Middle frontal gyrus (tissue), 1 donor: ENCODE measurements at regions not wholly inside any gene's neighbourhood (a gene's known extent, or its start where the extent isn't known, plus 50 kb on each side); places are given as distances from the start of the nearest gene placed in this dataset.

Experiments used
- DNase-seq: peaks from one replicate; pipeline ENCODE4 v3.0.0-alpha.2; 2015; ENCODE audit warnings: low spot score; ENCODE audit errors: extremely low spot score

DNA sequence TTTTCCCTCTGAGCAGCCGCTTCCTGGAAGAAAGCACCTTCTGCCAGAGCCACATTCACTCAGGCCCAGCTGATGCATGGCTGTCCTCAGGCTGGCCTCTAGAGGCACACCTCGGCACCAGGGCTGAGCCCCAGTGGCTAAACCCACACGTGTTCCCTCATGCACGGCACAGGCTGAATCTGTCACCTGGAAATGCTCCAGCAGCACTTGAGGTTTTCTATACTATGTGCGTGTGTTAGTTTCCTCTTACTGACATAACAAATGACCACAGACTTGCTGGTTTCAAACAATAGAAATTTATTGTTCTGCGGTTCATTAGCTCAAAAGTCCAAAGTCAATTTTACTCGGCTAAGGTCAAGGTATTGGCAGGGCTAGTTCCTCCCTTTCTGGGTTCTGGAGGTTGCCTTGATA lies 141.4 kb downstream of the LRRC70 start:
- DNase-seq, result no peak

DNA sequence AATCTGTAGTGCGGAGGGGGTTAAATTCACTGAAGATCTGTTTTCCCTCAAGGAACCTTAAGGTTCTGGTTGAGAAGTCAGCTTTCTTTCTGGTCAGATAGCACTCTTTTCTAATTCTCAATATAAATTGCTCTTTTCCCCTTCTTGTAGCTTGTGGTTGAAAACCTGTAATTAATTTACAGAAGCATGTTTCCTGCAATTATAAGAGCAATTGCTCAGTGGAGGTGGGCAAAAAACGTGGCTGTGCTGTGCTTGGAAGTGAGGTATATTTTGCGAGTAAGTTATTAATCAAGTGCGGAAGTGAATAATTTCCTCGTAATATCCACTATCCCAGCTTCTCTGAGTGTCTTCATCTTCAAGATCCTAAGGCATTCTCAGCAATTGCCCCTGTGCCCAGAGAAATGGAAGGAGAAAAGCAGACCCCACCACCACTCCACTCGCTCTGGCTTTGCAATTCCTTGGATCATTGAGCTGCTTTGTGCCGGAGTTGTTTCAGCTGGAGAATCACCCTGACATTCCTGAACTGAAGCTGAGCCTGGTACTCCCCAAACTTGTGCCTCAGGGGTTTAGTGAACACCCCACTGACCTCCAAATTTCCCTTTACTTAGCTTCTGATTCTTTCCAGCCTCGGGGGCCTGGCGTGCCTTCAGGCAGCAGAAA lies 140.6 kb downstream of the LRRC70 start:
- no peak for DNase-seq

DNA sequence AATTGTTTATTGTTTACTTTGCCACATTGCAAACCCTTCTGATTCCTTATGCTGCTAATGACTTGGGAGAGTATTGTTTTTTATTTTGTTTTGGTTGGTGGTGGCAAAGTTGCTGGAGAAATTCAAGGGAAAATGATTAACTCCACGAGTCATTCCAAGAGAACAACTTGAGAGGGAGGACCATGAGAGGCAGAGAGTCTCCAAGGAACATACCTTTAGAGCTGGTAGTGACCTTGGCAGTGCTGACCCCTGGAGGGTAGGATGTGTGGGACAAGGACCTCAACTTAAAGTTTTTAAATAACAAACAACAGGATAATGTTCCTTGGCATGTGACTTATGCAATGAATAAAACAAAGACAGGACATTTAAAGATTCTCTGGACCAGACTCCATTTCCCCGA lies 139.7 kb downstream of the LRRC70 start:
- no peak for DNase-seq

DNA sequence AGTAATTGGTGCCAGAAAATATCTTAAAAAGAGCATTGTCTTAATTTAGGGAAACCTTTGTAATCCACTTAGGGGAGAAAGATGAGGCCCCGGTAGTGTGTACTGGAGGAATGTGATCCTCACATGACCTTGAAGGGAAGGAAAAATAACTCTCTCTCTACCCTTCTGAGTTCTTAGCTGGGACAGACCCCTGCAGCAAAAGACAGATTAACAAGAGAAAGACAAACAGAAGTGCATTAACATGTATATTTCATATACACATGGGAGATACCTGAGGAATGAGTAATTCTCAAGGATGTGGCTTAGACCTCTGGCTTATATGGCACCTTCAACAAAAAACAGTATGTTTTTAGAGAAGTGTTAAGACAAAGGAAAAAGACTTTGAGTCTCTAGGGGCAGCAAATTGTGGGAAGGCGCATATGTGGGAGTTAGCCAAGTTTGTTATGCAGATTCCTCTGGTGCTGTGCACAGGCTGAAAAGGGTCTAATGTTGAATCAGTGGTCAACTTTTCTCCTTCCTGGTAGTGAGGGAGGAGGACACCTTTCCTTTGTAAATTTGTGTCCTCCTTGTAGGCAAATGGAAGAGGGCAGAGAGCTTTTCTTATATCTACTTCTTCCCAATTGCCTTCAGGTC lies 138.8 kb downstream of the LRRC70 start:
- DNase-seq, result no peak

DNA sequence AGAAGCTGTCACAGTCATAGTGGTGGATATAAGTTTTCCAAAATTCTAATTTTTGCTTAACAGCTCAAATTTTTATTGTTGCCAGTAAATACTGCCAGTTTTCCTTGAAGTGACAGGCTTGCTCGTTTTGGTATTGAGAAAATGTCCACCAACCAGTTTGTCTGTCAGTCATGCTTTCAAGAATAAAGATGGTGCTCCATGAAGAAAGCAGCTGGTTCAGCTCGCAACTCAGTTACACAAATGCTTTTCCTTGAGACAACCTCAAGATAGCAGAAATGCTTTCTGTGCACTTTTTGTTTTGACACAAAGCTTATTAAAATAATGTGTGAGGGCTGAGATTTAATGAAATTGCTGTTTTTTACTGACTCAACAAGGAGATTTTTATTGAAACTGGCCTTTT lies 135.7 kb downstream of the LRRC70 start:
- no peak for DNase-seq

DNA sequence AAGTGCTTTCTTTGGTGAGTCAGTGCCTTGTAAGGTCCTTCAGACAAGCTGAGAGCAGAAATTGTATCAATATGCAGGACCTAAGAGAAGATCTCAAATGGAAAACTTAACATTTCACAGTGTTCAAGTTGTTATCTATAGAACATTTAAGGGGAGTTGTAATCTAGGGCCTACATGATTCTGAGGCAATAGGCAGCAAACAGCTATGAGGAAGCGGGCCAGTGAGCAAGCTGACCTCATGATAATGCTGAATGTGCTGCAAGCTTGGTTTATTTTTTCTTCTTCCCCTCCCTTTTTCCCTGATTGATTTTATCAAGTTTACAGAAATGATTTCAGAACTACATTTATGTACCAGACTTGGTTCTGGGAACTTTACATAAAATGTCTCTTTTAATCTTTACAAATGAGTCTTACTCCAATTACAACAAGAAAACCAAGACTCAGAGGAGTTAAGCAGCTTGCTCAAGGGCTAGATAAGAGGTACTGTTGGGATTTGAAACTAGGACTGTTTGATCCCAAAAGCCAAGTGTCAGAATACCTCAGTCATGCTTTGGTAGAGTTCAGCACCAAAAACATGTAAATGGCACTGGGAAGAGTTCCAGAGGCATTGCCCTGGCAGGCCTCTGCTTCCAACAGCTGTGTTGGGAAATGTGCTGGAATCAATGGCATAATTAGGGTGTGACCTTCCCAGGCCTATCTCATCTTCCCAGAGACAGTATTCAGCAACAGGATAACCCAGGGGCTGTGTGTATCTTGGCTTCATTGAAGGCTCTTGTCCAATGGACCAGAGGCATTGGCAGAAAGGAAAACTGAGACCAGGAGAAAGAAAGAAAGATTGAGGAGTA lies 130.1 kb downstream of the LRRC70 start:
- DNase-seq, result no peak

DNA sequence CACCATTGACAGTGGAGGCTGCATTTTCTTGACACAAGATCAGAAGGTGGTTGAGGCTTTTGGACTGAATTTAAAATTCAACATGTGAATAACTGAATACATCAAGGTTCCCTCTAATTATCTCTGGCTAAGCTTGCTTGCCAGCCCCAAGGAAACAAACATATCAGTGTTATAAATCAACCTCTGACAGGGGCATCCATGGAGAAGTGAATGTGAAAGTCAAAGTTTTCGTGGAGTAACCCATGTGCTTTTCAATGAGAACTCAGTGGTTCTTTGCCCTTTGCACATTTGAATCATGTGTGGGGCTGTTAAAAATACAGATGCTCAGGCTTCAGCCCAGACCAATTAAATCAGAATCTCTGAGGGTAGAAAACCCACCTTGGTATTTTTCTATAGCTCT lies 128.9 kb downstream of the LRRC70 start:
- DNase-seq, result no peak

DNA sequence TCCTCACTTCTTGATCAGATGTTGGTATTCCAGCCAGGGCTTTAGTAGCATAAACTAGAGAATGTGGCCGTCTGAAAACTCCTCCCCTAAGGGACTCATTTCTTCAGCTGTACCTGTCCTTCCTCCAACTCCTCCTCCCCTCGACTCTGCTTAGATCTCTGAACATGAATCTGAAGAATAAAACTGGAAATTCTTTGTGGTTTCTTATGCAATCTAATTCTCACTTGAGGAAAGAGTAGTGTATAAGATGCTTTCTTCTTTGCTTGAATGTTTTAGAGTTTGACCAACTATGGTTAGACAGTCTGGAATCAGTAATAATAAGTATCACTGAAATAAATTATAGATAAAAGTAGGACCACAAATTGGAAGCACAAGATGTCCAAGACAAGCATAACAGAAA lies 128.5 kb downstream of the LRRC70 start:
- no peak for DNase-seq

DNA sequence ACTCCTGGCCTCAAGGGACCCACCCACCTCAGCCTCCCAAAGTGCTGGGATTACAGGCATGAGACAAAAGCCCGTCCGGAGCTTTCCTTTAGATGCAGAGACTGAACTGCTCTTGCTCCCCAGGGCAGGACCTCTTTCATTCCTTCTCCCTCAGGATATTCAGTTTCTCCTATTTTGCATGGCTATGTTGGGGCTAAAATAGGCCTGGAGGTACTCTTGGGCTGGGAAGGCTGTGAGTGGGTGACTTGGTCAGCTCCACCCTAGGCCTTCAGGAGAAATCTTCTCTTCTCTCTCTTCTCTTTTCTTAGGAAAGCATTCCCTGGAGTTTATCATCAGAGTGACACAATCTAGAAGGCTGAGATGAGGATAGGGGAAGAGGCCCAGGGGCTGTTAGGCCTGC lies 126.4 kb downstream of the LRRC70 start:
- no peak for DNase-seq

DNA sequence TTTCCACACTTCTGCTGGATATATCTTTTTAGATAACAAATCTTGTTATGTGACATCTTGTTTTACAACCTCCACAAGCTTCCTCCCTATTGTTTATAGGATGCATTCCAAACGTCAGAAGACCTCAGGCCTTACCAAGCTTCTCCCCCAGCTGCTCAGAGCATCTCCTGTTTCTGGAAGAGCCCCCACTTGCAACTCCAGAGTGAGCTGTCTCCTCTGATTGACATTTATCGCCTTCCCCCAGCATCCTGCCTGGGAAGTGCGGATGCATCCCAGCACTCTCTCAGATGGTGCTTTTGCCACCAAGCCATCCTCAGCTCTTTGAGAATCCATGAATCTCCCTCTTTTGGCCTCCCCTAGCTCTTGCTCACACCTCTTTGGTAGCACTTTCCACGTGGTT lies 123.5 kb downstream of the LRRC70 start:
- no peak for DNase-seq

DNA sequence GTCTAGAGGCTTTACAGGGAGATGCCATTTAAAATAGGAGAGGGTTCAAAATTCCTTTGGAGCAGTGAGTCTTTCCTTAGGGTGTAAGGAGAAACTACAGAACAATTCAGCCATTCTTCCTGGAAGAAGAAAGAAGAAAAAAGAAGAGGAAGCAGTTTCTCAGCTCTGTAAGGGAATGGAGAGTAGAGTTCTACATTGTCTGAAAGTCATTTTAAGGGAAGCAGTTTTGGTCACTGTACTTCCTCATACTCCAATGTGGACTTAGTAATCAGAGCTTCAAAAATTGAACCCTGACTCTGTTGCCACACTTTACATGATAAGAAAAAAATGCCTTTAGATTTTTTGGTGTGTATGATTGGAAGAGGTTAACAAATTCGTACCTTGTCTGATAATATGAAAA lies 122.4 kb downstream of the LRRC70 start:
- DNase-seq, result no peak

DNA sequence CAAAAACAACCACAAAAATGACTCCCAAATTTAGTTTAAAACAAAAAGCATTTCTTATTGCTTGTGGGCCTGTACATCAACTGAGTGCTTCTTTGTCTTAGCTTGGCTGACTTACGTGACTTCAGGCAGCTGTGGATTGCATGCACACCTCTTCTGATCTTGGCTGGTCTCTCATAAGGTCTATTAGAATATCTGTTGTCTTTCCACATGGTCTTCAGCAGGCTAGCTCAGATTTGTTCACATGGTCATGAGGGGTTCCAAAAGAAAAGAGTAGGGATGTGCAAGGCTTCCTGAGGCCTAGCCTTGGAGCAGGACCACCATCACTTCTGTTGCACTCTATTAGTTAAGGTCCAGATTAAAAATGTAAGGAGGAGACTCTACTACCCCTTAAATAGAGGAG lies 120.1 kb downstream of the LRRC70 start:
- DNase-seq, result no peak

DNA sequence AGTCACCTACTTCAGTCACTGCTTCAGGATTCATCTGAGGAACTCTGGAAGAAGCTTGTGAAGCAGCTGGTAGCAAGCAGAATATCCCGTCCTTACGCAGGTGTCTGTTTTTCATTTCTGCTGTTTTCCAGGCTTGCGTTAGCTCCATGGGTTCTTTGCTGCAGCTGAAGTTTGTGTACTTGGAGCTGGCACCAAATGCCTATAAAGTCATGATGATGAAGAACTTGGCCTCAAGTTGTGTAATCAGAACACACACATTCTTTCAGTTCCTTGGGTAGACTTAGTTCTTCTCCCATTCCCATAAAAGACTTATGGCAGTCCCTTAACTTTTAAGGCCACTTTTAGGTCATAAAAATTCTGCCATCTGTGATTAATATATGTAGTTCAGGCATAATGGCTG lies 116.7 kb downstream of the LRRC70 start:
- DNase-seq, result no peak

DNA sequence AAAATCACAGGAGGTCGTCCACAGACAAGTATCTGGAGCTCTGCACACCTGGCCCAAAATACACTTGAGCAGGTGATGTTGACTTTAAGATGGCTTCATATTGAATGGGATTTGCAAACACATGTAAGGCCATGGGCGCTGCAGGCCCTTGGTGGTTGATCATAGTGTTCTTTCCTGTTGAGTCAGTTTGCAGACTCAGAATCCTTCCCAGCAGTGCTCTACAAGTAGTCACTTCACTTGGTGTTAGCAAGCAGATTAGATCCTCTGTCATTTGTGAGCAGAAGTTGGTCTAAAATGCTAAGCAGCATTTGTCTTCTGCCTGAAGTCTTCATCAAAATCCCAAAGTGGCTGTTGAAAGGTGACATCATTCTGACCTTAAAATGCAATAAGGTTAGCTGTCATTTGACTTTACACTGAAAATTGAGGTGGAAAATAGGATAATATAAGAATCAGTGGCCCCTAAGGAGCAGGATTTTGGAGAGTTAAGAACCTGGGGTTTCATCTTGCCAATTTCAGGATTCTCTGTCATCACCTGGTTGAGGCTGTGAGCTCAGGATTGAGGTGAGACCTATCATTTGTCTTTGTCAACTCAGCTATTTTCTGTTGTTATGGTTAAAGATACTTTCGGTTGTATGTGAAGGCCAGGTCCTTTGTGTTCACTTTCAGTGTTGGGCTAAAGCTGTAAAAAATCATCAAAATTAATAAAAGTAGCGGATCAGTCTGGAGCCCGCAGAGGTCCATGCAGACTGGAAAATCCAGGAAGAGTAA lies 114.5 kb downstream of the LRRC70 start:
- no peak for DNase-seq

DNA sequence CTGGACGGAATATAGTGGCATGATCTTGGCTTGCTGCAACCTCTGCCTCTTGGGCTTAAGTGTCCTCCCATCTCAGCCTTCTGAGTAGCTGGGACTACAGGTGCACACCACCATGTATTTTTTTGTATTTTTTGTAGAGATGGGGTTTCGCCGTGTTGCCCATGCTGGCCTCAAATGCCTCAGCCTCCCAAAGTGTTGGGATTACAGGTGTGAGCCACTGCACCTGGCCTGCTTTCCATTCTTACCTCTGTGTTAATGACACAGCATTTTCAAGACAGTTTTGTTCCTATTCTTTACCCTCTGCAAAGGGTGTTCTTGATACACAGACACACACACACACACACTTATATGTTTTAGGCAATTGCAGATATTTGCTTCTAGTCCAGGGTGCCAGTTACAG lies 113.3 kb downstream of the LRRC70 start:
- no peak for DNase-seq

DNA sequence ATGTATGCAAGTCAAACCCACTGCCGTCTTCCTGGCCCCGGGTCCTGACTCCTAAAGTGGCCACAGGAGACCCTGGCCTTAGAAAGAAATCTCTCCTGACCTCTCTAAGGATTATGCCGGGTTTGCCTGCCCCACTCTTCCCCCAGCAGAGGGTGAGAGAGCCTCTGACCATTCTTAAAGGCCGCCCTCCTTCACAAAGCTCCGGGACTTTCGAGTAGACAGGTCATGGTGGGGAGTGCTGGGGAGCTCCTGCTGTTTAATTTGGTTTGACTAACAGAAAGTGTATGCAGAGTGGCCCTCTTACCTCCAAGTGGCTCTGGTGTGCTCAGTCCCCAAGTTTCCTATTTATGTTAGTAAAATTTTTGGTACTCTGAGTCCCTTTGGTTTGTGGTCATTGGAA lies 111.8 kb downstream of the LRRC70 start:
- DNase-seq, result no peak

DNA sequence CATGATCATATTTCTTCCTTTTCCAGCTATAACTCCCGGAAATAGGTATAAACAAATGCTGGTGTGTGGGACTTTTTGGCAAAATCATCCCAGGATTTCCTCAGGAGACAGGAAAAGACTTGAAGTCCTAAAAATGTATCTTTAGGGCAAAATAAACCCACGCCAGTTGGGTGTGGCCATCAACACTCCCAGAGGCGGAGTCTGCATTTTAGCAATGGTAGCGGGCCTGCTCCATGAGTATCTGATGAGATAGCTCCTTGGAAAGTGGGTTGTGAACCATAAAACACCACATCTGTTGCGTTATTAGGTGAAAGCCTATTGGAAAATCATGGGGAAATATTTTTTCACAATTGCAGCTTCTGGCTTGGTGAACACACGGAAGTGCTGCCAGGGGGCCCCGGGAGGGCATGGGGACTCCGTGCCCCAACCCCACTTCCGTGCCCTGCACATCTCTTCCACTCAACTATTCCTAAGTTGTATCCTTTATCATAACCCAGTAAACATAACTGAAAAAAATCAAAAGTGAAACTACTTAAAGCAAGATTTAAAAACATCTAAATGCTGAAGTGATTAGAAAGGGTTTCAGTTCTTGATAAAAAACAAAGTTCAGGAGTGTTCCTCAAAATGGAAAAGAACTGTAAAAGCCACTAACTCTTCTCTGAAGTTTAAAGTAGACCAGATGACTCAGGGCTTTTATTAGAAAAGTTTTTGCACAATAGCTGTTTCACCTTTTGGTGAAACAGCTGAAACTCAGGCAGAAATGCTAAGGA lies 111.2 kb downstream of the LRRC70 start:
- DNase-seq, result no peak

DNA sequence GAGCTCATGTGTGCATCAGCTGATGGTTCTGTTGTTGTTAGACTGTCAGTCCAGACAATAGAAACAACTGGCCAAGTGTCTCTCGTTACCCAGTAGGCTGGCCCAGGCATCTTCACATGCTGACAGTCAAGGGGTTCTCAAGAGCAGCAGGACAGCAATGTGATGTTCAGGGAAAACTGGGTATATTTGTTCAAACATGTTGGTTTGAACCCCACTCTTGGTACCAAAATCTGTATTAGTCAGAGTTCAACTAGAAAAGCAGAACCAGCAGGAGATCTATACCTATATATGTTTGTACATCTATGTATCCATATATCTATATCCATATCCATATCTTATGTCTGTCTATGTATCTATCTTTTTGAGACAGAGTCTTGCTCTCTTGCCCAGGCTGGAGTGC lies 108.1 kb downstream of the LRRC70 start:
- DNase-seq, result no peak

DNA sequence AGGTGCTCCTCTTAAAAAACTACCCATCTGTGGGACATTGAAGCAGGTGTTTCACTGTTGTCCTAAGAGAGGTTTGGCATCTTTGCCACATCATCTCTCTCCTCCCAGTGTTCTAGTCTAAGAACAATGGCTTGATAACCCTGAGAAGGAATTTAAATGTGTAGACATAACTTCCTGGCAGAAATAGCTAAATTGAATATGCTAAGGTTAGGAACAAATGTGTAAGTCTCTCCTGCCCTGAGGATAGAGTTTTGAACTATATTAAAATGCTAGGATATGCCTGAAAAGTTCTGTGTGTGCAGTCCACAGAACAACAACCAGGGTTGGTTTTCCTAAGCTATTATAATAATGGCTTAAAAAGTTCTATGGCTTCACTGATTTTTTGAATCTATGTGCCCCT lies 106.6 kb downstream of the LRRC70 start:
- DNase-seq, result no peak

DNA sequence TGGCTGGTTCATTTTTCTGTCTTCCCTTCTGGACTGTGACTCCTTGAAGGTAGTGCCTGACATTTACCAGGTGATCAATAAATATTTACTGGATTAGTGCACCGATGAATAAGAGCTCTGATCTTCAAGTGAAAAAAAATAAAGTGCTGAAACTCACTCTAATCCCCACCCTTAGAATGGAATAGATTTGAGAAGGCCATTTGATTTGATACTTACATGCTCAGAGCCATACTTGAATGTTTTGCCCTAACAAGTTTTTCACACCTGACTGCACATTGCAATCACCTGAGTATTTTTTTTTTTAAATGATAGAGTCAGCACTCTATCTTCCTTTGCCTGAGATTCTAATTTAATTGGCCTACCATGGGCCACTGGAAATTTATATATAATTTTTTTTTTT lies 105.7 kb downstream of the LRRC70 start:
- DNase-seq, result no peak

DNA sequence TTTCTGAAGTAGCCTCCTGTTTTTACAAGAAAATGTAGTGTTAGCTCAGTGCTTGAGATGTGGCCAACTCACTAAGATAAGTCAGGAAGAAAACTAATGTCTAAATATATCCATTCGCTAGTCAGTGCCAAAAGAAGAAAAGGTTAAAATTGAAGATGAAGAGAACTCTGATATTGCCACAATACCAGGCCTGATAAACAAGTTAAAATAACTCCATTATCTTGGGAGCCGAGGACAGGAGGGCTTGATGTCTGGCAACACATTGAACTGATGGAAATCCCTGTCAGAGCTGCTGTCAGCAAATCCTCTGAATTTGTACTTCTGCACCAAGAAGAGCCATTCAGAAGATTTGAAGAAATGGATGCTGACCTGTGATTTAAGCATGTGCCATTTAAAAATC lies 103.4 kb downstream of the LRRC70 start:
- no peak for DNase-seq
